Endodermal cell (in vitro differentiated cells): ENCODE measurements at regions not wholly inside any gene's neighbourhood (a gene's known extent, or its start where the extent isn't known, plus 50 kb on each side); places are given as distances from the start of the nearest gene placed in this dataset.

Experiments used
- DNase-seq: peaks from one replicate; pipeline ENCODE4 v3.0.0-alpha.2; 2017
- H3K27ac ChIP-seq: 2 replicates; pipeline ENCODE4 v1.5.1; 2013; ENCODE audit warnings: mild to moderate bottlenecking, low read depth, low read length, moderate library complexity
- H3K27me3 ChIP-seq: 2 replicates; pipeline ENCODE4 v1.6.1; 2013; ENCODE audit warnings: mild to moderate bottlenecking, low read length, moderate library complexity; ENCODE audit not compliant: insufficient read depth, control insufficient read depth, poor library complexity, severe bottlenecking
- H3K36me3 ChIP-seq: 2 replicates; pipeline ENCODE4 v1.7.0; 2013; ENCODE audit warnings: mild to moderate bottlenecking, low read length, moderate library complexity; ENCODE audit not compliant: control insufficient read depth, insufficient read depth
- H3K4me1 ChIP-seq: one replicate; pipeline ENCODE4 v1.7.0; 2013; ENCODE audit warnings: low read length; ENCODE audit not compliant: control insufficient read depth, insufficient read depth
- H3K4me3 ChIP-seq: 2 replicates; pipeline ENCODE4 v1.5.1; 2013; ENCODE audit warnings: mild to moderate bottlenecking, low read length, moderate library complexity
- H3K9ac ChIP-seq: 2 replicates; pipeline ENCODE4 v1.6.1; 2013; ENCODE audit warnings: mild to moderate bottlenecking, low read length, moderate library complexity; ENCODE audit not compliant: poor library complexity, severe bottlenecking; ENCODE audit errors: extremely low read depth
- H3K9me3 ChIP-seq: 2 replicates; pipeline ENCODE4 v1.6.1; 2013; ENCODE audit warnings: mild to moderate bottlenecking, low read length, moderate library complexity; ENCODE audit not compliant: control insufficient read depth
- H3K27ac Mint-ChIP-seq: 2 replicates; pipeline ENCODE4 v1.8.0; 2020; ENCODE audit warnings: mixed read lengths
- H3K27me3 Mint-ChIP-seq: 2 replicates; pipeline ENCODE4 v1.8.0; 2021; ENCODE audit warnings: mild to moderate bottlenecking, mixed read lengths; ENCODE audit not compliant: insufficient read depth
- H3K36me3 Mint-ChIP-seq: 2 replicates; pipeline ENCODE4 v1.8.0; 2020; ENCODE audit warnings: low read depth, mixed read lengths
- H3K4me1 Mint-ChIP-seq: 2 replicates; pipeline ENCODE4 v1.8.0; 2020; ENCODE audit warnings: mixed read lengths
- H3K4me3 Mint-ChIP-seq: 2 replicates; pipeline ENCODE4 v1.8.0; 2020; ENCODE audit warnings: mild to moderate bottlenecking, moderate library complexity, mixed read lengths
- H3K9me3 Mint-ChIP-seq: 2 replicates; pipeline ENCODE4 v1.8.0; 2020; ENCODE audit warnings: mild to moderate bottlenecking, mixed read lengths
- WGBS, 2 experiments: methylation state at CpG; one replicate each; pipeline versions ENCODE4 v1.1.5 to v1.1.7; 2013; ENCODE audit warnings: missing lambda C conversion rate in 2 of 2, mixed read lengths in 1 of 2; ENCODE audit not compliant: insufficient coverage in 1 of 2, insufficient read length in 1 of 2; 5-methylcytosine and 5-hydroxymethylcytosine counted together
- TF ChIP-seq, protein P1 (sequence below): fragments of 200-600 bp; sonication (generic); conservative IDR thresholded peaks from 2 replicates; pipeline ENCODE4 v1.5.0; 2021; ENCODE audit warnings: antibody characterized with exemption, mild to moderate bottlenecking

DNA sequence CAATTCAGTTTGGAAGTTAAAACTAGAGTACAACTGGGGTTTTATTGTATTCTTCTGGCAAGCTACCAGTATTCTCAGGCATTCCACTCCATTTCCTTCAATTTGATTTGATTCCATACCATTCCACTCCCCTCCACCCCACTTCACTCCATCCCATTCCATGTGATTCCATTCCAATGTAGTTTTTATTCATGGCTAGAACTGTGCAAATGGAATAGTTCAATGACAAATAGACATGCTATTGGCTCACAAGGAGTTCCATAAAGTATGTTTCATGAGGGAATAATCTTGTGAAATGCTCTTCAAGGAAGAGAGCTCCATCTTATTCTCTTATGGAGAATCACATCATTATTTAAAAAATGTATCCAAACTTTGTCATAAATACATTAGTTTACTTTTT is 285.0 kb upstream of the BMP2 start:
- Mint-ChIP-seq H3K4me1 (peaks cover 9% of the 10 kb centered on the region), H3K9me3 (peaks cover 3% of the 10 kb centered on the region)

DNA sequence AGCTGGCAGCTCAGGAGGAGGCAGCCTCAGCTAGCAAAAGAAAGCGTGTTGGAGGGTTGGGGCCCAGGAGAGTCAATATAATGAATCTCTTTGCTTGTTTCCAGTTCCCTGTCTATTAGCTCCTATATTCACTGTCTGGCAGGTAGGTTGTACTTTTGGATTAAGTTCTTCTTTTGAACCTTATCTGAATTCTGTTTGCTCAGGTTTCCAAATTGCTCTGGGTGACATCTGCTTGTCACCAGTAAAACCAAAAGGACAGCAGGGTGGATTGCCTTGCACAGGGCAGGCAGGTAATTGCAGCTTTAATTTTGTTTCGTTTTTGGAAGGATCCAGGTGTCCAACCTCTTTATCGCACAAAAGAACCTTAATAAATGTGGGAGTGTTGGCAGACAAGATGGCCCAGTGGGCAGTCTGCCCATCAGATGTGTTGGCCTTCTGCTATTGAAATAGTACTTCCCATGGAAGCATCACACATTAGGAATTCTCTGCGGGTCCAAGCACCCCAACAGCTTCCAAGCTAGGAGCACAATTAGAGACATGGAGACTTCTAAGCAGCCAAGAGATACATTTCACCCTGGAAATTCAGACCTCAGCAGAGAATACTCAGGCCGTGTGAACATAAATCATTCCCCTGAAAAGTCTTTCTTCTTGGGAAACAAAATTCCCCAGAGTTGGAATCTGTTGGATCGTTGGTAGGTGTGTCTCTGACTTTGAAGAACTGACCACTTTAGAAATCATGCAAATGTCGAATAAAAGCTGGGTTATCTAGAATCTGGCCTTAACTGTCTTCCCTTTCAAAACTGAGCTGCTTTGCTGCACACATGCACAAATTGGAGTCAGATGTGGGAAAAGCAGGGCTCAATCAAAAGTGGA is 286.9 kb upstream of the BMP2 start:
- Mint-ChIP-seq H3K9me3 (peaks cover 3% of the 10 kb centered on the region), H3K4me1 (peaks cover 6% of the 10 kb centered on the region), H3K27me3 (no peaks in the 10 kb centered on the region), H3K27ac (no peak overlapping the region), H3K4me3 (no peak overlapping the region), H3K36me3 (no peaks in the 10 kb centered on the region)
- Histone ChIP-seq H3K4me3 (no peak overlapping the region), H3K9ac (no peak overlapping the region), H3K27ac (no peak overlapping the region), H3K4me1 (no peaks in the 10 kb centered on the region), H3K27me3 (no peaks in the 10 kb centered on the region), H3K9me3 (no peaks in the 10 kb centered on the region), H3K36me3 (no peaks in the 10 kb centered on the region)
- TF ChIP-seq, protein P1, sequence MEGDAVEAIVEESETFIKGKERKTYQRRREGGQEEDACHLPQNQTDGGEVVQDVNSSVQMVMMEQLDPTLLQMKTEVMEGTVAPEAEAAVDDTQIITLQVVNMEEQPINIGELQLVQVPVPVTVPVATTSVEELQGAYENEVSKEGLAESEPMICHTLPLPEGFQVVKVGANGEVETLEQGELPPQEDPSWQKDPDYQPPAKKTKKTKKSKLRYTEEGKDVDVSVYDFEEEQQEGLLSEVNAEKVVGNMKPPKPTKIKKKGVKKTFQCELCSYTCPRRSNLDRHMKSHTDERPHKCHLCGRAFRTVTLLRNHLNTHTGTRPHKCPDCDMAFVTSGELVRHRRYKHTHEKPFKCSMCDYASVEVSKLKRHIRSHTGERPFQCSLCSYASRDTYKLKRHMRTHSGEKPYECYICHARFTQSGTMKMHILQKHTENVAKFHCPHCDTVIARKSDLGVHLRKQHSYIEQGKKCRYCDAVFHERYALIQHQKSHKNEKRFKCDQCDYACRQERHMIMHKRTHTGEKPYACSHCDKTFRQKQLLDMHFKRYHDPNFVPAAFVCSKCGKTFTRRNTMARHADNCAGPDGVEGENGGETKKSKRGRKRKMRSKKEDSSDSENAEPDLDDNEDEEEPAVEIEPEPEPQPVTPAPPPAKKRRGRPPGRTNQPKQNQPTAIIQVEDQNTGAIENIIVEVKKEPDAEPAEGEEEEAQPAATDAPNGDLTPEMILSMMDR, result no peak
- 89 to 90% methylated on average over 5 to 7 of the region's 7 CpGs for WGBS, 2 experiments
- no peak for DNase-seq

More for the DNA sequence above, 285.0 kb upstream of the BMP2 start:
- Histone ChIP-seq H3K4me1 (no peaks in the 10 kb centered on the region), H3K9ac (no peak overlapping the region), H3K4me3 (no peak overlapping the region), H3K9me3 (no peaks in the 10 kb centered on the region), H3K27ac (no peak overlapping the region), H3K27me3 (no peaks in the 10 kb centered on the region), H3K36me3 (no peaks in the 10 kb centered on the region)
- no peak overlapping the region for H3K4me3 Mint-ChIP-seq
- H3K36me3 Mint-ChIP-seq, result no peaks in the 10 kb centered on the region
- TF ChIP-seq, protein P1, result no peak
- DNase-seq, result no peak
- H3K27me3 Mint-ChIP-seq, result no peaks in the 10 kb centered on the region
- H3K27ac Mint-ChIP-seq, result no peak overlapping the region

DNA sequence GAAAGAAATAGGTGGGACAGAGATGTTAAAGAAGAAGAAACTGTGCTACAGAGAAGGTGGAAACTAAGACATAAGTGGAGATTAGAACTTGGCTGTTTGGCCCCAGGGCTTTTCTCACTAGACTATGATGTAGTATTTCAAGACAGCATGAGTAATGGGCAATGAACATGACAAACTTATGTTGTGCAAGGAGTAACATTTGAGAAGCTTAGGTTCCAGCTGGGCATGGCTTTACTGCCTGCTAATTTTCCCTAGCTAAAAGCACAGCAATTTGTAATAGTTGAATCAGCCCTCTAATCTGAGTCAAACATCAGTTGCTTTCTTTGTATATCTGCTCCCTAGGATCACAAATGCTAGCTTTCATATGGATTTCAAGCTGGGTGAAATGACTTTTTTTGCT is 294.3 kb upstream of the BMP2 start:
- TF ChIP-seq, protein P1, result no peak
- H3K4me3 Mint-ChIP-seq, result no peak overlapping the region
- peaks cover 1% of the 10 kb centered on the region for H3K9me3 Mint-ChIP-seq
- H3K36me3 ChIP-seq, result no peaks in the 10 kb centered on the region
- no peaks in the 10 kb centered on the region for H3K27me3 Mint-ChIP-seq
- no peaks in the 10 kb centered on the region for H3K9me3 ChIP-seq
- H3K27ac Mint-ChIP-seq, result no peak overlapping the region
- no peak overlapping the region for H3K9ac ChIP-seq
- DNase-seq, result no peak
- H3K4me1 Mint-ChIP-seq, result peaks cover 5% of the 10 kb centered on the region
- no peak overlapping the region for H3K27ac ChIP-seq
- H3K4me3 ChIP-seq, result no peak overlapping the region
- no peaks in the 10 kb centered on the region for H3K27me3 ChIP-seq
- H3K4me1 ChIP-seq, result no peaks in the 10 kb centered on the region
- H3K36me3 Mint-ChIP-seq, result no peaks in the 10 kb centered on the region
